GM12878 (cell line): ENCODE measurements at regions not wholly inside any gene's neighbourhood (a gene's known extent, or its start where the extent isn't known, plus 50 kb on each side); places are given as distances from the start of the nearest gene placed in this dataset.
"Not testable (repeated sequence)": the region's sequence is repeated elsewhere in the genome, so short reads cannot be mapped to it uniquely, and the experiment has no call there.

Experiments used
- CTCF ChIP-seq, 3 experiments: IDR thresholded peaks in 2 of 3; conservative IDR thresholded peaks in 1 of 3; 2 replicates each; pipeline ENCODE4 v1.5.1; 2011; ENCODE audit warnings: low read depth in 3 of 3, low read length in 3 of 3, mild to moderate bottlenecking in 3 of 3, control low read depth in 2 of 3, moderate library complexity in 2 of 3, inconsistent platforms in 1 of 3, mixed read lengths in 1 of 3; ENCODE audit not compliant: control insufficient read depth in 2 of 3, insufficient read depth in 1 of 3; ENCODE audit errors: extremely low read depth in 1 of 3
- EZH2 ChIP-seq: IDR thresholded peaks from 2 replicates; pipeline ENCODE4 v1.6.1; 2012; ENCODE audit warnings: low read depth, mild to moderate bottlenecking, control low read depth, inconsistent platforms, low read length, borderline replicate concordance; ENCODE audit not compliant: control insufficient read depth
- HDAC6 ChIP-seq: fragments of 200-600 bp; sonication (generic); IDR thresholded peaks from one replicate; pipeline ENCODE4 v1.8.0; 2017; ENCODE audit warnings: antibody characterized with exemption; ENCODE audit not compliant: unreplicated experiment
- KDM1A ChIP-seq: fragments of 200-600 bp; sonication (generic); IDR thresholded peaks from 2 replicates; pipeline ENCODE4 v1.6.1; 2016; ENCODE audit warnings: borderline replicate concordance
- MYC ChIP-seq: IDR thresholded peaks from 2 replicates; pipeline ENCODE4 v1.6.1; 2011; ENCODE audit warnings: mild to moderate bottlenecking, low read length, moderate library complexity, inconsistent platforms; ENCODE audit not compliant: insufficient read depth, insufficient replicate concordance, insufficient read length, severe bottlenecking
- NR2C2 ChIP-seq: IDR thresholded peaks from 2 replicates; pipeline ENCODE4 v1.6.1; 2011; ENCODE audit warnings: borderline replicate concordance, low read depth; ENCODE audit not compliant: control insufficient read depth, insufficient read length

GRCh38 chr1:146513754-146514153 lies 284.9 kb upstream of the NOTCH2NLA start:
- not testable (repeated sequence) for TF ChIP-seq KDM1A; HDAC6; CTCF (IDR thresholded peaks at IDR 0.05 in 2 of 3, conservative IDR thresholded peaks at IDR 0.05 in 1 of 3; ENCODE audit: control insufficient read depth in 2 of 3, extremely low read depth in 1 of 3, insufficient read depth in 1 of 3, low read depth in 3 of 3, low read length in 3 of 3); EZH2; NR2C2; MYC
